ENCODE measurements at regions not wholly inside any gene's neighbourhood (a gene's known extent, or its start where the extent isn't known, plus 50 kb on each side); places are given as distances from the start of the nearest gene placed in this dataset.
"Not testable (repeated sequence)": the region's sequence is repeated elsewhere in the genome, so short reads cannot be mapped to it uniquely, and the experiment has no call there.

GRCh38 chr12:46884362-46884761 is 58.6 kb upstream of the SLC38A4 start:
- no peak for DNase-seq

GRCh38 chr12:46886541-46887041 is 60.8 kb upstream of the SLC38A4 start:
- no peak for DNase-seq

GRCh38 chr12:46887870-46888269 is 62.1 kb upstream of the SLC38A4 start:
- no peak for DNase-seq

GRCh38 chr12:46888568-46888967 is 62.8 kb upstream of the SLC38A4 start:
- DNase-seq, result no peak

- no peak for DNase-seq
These were observed 65.5 kb upstream of the SLC38A4 start for GRCh38 chr12:46891306-46891705.

GRCh38 chr12:46892034-46892705 is 66.4 kb upstream of the SLC38A4 start:
- DNase-seq, result no peak

- DNase-seq, result no peak
These were observed 67.1 kb upstream of the SLC38A4 start for GRCh38 chr12:46892887-46893286.

- no peak for DNase-seq
These were observed 67.6 kb upstream of the SLC38A4 start for GRCh38 chr12:46893434-46893833.

- no peak for DNase-seq
These were observed 69.9 kb upstream of the SLC38A4 start for GRCh38 chr12:46895726-46896125.

- no peak for DNase-seq
These were observed 70.9 kb upstream of the SLC38A4 start for GRCh38 chr12:46896680-46897079.

- DNase-seq, result no peak
These were observed 72.5 kb upstream of the SLC38A4 start for GRCh38 chr12:46898152-46898931.

GRCh38 chr12:46898989-46899388 is 73.2 kb upstream of the SLC38A4 start:
- DNase-seq, result no peak

- no peak for DNase-seq
These were observed 75.1 kb upstream of the SLC38A4 start for GRCh38 chr12:46900734-46901463.

GRCh38 chr12:46901464-46902205 is 75.8 kb upstream of the SLC38A4 start:
- no peak for DNase-seq

- no peak for DNase-seq
These were observed 77.3 kb upstream of the SLC38A4 start for GRCh38 chr12:46903058-46903457.

- DNase-seq, result no peak
These were observed 78.8 kb upstream of the SLC38A4 start for GRCh38 chr12:46904406-46905238.

GRCh38 chr12:46905239-46905627 is 79.4 kb upstream of the SLC38A4 start:
- DNase-seq, result not testable (repeated sequence)

GRCh38 chr12:46907791-46908190 is 82.0 kb upstream of the SLC38A4 start:
- no peak for DNase-seq

- no peak for DNase-seq
These were observed 82.6 kb upstream of the SLC38A4 start for GRCh38 chr12:46908236-46908935.

- no peak for DNase-seq
These were observed 83.3 kb upstream of the SLC38A4 start for GRCh38 chr12:46908936-46909635.

- no peak for DNase-seq
These were observed 85.0 kb upstream of the SLC38A4 start for GRCh38 chr12:46910830-46911229.

Measured in GOT3 (cell line).